Stimulated activated naive CD4-positive, alpha-beta T cell treated with Interleukin-2 at 50 U/mL for 16 hours (primary cell): ENCODE measurements at regions not wholly inside any gene's neighbourhood (a gene's known extent, or its start where the extent isn't known, plus 50 kb on each side); places are given as distances from the start of the nearest gene placed in this dataset.
"Not testable (repeated sequence)": the region's sequence is repeated elsewhere in the genome, so short reads cannot be mapped to it uniquely, and the experiment has no call there.

ENCODE experiments used
- DNase-seq: peaks from one replicate; lab custom pipeline; 2025; lab: John Stamatoyannopoulos, UW

- DNase-seq: no peak
These were observed 1258.0 kb upstream of the IGFBP7 start for GRCh38 chr4:58368221-58368620.

DNA sequence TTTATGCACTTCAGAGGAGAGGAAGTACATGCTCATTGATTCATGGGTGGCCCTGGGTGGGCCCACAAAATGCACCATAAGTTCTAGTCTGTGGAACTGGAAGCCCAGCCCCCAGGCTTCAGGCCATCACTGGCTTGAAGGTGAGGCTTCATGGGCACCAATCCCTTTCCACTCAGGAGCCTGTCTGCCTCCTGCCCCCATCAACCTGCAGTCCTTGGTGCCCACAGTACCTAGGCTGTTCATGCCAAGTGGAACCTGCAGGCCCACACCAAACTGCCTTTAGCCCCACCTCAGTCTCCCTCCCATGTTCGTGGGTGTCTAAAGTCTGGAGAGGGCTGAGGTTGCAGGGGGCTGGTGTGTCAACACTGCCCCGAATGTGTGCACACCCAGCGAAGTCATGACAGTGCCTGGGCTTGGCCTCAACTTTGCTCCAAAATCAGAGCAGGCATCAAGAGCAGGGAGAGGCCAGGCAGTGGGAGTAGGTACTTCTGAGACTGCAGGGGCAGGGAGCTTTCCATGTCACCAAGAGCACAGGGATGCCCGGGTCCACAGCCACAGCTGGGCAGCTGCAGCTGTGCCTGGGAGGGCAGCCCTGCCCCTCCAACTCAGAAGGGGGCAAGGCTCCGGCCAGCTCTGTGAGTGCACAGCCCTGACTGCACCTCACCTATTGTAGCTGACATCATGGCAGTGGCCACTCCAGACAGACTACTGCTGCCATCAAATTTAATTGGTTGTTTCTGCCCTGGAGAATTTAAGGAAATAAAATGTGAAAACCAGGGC lies 1250.4 kb upstream of the IGFBP7 start:
- DNase-seq: no peak

- no peak for DNase-seq
These were observed 1249.4 kb upstream of the IGFBP7 start for GRCh38 chr4:58359590-58359989.

- no peak for DNase-seq
These were observed 1247.8 kb upstream of the IGFBP7 start for GRCh38 chr4:58357947-58358346.

- no peak for DNase-seq
These were observed 1214.9 kb upstream of the IGFBP7 start for GRCh38 chr4:58325070-58325469.

- DNase-seq: no peak
These were observed 1203.3 kb upstream of the IGFBP7 start for GRCh38 chr4:58313444-58313843.

DNA sequence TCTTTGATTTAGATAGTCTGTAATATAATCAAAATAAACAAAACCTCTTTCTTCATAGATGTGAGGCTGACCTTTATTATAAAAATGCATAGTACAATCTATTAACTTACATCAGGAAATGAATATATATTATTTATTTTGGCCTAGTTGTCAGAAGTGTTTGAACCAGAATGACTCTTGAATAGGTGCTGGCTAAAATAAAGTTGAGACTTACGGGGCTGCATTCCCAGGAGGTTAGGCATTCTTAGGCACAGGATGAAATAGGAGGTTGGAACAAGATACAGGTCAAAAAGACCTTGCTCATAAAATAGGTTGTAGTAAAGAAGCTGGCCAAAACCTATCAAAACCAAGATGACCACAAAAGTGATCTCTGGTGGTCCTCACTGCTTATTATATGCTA lies 1193.3 kb upstream of the IGFBP7 start:
- no peak for DNase-seq

- no peak for DNase-seq
These were observed 1191.3 kb upstream of the IGFBP7 start for GRCh38 chr4:58301376-58301999.

- no peak for DNase-seq
These were observed 1176.2 kb upstream of the IGFBP7 start for GRCh38 chr4:58286335-58286734.

DNA sequence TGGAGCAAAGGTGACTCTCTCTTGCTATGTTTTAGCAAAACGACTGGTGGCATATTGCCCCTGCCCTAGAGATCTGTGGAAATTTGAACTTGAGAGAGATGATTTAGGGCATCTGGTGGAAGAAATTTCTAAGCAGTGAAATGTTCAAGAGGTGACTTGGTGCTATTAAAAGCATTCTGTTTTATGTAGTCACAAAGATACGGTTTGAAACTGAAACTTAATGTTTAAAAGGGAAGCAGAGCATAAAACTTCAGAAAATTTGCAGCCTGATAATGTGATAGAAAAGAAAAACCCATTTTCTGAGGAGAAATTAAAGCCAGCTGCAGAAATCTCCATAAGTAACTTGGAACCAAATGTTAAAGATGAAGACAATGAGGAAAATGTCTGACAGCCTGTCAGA lies 1170.7 kb upstream of the IGFBP7 start:
- not testable (repeated sequence) for DNase-seq

DNA sequence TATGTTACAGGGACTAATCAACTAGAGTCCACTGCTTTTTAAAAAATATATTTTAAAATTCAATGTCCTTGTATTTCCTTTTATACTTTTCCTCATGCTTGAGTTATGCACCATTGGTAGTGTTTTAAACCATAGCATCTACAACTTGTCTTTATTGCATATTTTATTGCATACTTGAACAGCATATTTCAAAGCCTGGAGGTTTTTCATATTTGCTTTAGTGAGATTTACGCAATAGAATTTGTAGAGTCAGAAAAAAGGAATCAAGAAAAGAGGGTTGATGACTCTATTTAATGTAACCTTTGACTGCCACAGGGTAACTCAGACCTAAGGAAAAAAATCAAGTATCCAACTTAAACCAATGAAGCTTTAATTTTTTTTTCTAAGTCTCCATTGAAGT lies 1165.7 kb upstream of the IGFBP7 start:
- DNase-seq: no peak

DNA sequence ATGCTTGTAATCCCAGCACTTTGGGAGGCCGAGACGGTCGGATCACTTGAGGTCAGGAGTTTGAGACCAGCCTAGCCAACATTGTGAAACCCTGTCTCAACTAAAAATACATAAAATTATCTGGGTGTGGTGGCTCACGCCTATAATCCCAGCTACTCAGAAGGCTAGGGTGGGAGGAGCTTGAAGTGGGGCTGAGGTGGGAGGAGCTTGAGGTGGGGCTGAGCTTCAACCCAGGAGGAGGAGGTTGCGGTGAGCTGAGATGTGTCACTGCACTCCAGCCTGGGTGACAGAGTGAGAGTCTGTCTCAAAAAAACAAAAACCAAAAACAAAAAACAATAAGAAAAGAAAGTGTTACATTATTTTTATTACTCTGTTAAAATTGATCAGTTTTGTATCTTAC lies 1164.4 kb upstream of the IGFBP7 start:
- no peak for DNase-seq

DNA sequence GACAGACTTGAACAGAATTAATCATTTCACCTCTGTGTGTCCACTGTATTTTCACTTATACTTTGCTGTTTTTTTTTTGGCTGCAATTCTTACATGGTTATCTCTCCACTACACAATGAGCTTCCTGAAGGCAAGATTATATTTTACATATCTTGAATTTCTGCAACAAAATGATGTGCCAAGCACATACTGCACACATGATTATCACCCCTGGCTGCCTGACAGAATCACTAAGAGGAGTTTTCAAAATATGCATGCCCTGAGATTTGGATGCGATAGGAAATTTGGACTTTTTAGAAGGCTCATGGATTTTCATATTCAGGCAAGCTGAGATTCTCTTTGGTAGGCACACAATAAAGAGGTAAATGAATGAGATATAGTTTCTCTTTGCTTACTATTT lies 1162.1 kb upstream of the IGFBP7 start:
- DNase-seq: no peak

GRCh38 chr4:58265734-58266133 lies 1155.5 kb upstream of the IGFBP7 start:
- DNase-seq: no peak

DNA sequence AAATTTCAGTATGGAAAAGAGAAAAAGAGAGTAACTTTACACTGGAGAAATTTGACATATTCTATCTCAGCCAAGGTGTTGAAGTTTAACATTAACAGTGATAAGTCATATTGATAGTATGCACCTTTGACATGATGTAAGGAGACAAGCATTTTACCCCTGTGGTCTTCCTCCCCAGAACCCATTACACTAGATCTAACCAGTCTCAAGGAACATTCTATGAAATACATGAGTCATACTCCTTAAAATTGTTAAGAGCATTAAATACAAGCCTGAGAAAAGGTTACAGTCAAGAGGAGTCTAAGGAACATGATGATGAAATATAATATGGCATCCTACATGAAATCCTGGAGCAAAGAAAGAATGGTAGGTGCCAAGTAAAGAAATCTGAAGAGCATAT lies 1151.3 kb upstream of the IGFBP7 start:
- DNase-seq: no peak

- no peak for DNase-seq
These were observed 1144.1 kb upstream of the IGFBP7 start for GRCh38 chr4:58254291-58254690.

- no peak for DNase-seq
These were observed 1142.5 kb upstream of the IGFBP7 start for GRCh38 chr4:58252656-58253055.

DNA sequence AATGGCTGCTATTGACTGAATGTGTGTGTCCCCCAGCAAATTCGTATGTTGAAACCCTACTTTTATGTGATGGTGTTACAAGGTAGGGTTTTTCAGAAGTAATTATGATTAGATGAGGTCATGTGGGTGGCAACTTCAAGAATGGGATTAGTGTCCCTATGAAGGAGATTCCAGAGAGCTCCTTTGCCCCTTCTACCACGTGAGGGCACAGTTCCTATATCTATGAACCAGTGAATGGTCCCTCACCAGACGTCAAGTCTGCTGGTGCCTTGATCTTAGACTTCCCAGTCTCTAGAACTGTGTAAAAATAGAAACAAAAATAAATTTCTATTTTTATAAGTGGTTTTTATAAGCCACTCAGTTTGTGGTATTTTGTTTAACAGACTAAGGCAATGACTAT lies 1137.6 kb upstream of the IGFBP7 start:
- no peak for DNase-seq

GRCh38 chr4:58225460-58225859 lies 1115.3 kb upstream of the IGFBP7 start:
- DNase-seq: no peak

GRCh38 chr4:58219179-58219578 lies 1109.0 kb upstream of the IGFBP7 start:
- no peak for DNase-seq

- DNase-seq: no peak
These were observed 1106.3 kb upstream of the IGFBP7 start for GRCh38 chr4:58216461-58216860.

GRCh38 chr4:58214376-58214775 lies 1104.2 kb upstream of the IGFBP7 start:
- DNase-seq: no peak

GRCh38 chr4:58209551-58209950 lies 1099.4 kb upstream of the IGFBP7 start:
- DNase-seq: no peak

DNA sequence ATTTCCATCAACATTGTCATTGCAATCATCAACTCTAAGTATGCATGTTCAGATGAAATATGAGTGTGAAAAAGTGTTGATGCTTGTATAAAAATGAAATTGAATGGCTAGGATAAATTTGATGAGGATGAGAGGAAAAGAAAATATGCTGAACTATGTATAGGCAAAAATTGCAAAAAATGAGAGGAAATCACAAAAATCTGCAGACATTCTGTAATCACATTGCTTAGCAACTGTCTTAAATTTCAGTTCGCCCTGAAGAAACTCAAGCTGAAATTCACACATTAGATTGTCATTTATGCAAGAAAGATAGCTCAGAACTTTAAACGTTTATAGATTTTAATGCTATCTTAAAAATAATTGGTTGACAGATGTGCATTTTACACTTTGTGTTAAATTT lies 1098.8 kb upstream of the IGFBP7 start:
- no peak for DNase-seq
